Tibial nerve (tissue), 4 donors: ENCODE measurements at regions not wholly inside any gene's neighbourhood (a gene's known extent, or its start where the extent isn't known, plus 50 kb on each side); places are given as distances from the start of the nearest gene placed in this dataset.
A peak's percentile ranks its signal among the peaks of the same experiment; 100 is the strongest.

Source experiments
- DNase-seq, 2 donors: peaks; one replicate each; pipeline ENCODE4 v3.0.0-alpha.2; 2019; ENCODE audit warnings: low spot score in 2 of 2
- H3K27ac ChIP-seq, 4 donors: fragments of 200-600 bp; sonication (generic) in 3 of 4; one replicate each; pipeline ENCODE4 v1.5.1; 2017 to 2019; ENCODE audit warnings: mild to moderate bottlenecking in 1 of 4
- H3K27me3 ChIP-seq, 2 donors: fragments of 200-600 bp; sonication (generic) in 1 of 2; one replicate each; pipeline versions ENCODE4 v1.5.1 to v1.6.0; 2017 to 2019
- H3K36me3 ChIP-seq, 3 donors: fragments of 200-600 bp; sonication (generic); one replicate each; pipeline ENCODE4 v1.5.1; 2018 to 2019
- H3K4me1 ChIP-seq, 4 donors: fragments of 200-600 bp; sonication (generic) in 3 of 4; one replicate each; pipeline ENCODE4 v1.5.1; 2017 to 2019
- H3K4me3 ChIP-seq, 4 donors: fragments of 200-600 bp; sonication (generic) in 3 of 4; one replicate each; pipeline ENCODE4 v1.5.1; 2017 to 2019; ENCODE audit warnings: mild to moderate bottlenecking in 1 of 4, moderate library complexity in 1 of 4
- H3K9me3 ChIP-seq, 4 donors: fragments of 200-600 bp; sonication (generic) in 3 of 4; one replicate each; pipeline ENCODE4 v1.5.1; 2017 to 2019
- EP300 ChIP-seq, 2 donors: sonication (generic); formaldehyde crosslinking; IDR thresholded peaks; one replicate each; pipeline ENCODE4 v1.6.1; 2017; ENCODE audit warnings: antibody characterized with exemption in 2 of 2, mild to moderate bottlenecking in 1 of 2
- POLR2A ChIP-seq, 2 donors: fragments of 450-650 bp; IDR thresholded peaks; one replicate each; pipeline ENCODE4 v1.6.1; 2017; ENCODE audit warnings: antibody characterized with exemption in 2 of 2, mild to moderate bottlenecking in 2 of 2, moderate library complexity in 2 of 2
- WGBS, 2 donors: methylation state at CpG; one replicate each; pipeline ENCODE4 v1.1.5; 2018; 5-methylcytosine and 5-hydroxymethylcytosine counted together
- TF ChIP-seq, protein P1 (sequence below), 5 experiments: fragments of 200-600 bp in 3 of 5; fragments of 450-650 bp in 2 of 5; sonication (generic) in 3 of 5; IDR thresholded peaks; one replicate each; pipeline ENCODE4 v1.5.1; 2016 to 2019; ENCODE audit warnings: antibody characterized with exemption in 5 of 5, mild to moderate bottlenecking in 3 of 5, moderate library complexity in 2 of 5

DNA sequence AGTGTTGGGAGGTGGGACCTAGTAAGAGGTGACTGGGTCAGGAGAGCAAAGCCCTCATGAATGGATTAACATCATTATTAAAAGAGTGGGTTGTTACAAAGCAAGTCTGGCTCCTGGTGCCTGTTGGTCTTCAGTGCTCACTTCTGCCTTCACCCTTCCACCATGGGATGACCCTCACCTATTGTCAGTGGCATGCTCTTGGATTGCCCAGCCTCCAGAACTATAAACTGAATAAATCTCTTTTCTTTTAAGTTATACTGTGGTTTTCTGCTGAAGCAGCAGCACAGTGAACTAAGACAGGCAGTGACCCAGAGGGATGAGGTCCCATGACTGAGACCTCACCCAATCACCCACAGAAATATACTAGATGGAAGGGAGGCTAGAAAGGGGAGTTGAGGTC lies 57.5 kb upstream of the ATL2 start:
- Histone ChIP-seq H3K4me3 (no peak overlapping the region), H3K27me3 (no peaks in the 10 kb centered on the region), H3K36me3 (no peaks in the 10 kb centered on the region), H3K27ac (no peak overlapping the region), H3K9me3 (no peaks in the 10 kb centered on the region), H3K4me1 (peaks cover 0 to 23% (median 4%) of the 10 kb centered on the region in 4 donors)
- no peak for DNase-seq
- TF ChIP-seq POLR2A (IDR thresholded peaks at IDR 0.05), result no peak
- no peak for TF ChIP-seq EP300 (IDR thresholded peaks at IDR 0.05)
- TF ChIP-seq, protein P1, sequence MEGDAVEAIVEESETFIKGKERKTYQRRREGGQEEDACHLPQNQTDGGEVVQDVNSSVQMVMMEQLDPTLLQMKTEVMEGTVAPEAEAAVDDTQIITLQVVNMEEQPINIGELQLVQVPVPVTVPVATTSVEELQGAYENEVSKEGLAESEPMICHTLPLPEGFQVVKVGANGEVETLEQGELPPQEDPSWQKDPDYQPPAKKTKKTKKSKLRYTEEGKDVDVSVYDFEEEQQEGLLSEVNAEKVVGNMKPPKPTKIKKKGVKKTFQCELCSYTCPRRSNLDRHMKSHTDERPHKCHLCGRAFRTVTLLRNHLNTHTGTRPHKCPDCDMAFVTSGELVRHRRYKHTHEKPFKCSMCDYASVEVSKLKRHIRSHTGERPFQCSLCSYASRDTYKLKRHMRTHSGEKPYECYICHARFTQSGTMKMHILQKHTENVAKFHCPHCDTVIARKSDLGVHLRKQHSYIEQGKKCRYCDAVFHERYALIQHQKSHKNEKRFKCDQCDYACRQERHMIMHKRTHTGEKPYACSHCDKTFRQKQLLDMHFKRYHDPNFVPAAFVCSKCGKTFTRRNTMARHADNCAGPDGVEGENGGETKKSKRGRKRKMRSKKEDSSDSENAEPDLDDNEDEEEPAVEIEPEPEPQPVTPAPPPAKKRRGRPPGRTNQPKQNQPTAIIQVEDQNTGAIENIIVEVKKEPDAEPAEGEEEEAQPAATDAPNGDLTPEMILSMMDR (IDR thresholded peaks at IDR 0.05), result no peak

DNA sequence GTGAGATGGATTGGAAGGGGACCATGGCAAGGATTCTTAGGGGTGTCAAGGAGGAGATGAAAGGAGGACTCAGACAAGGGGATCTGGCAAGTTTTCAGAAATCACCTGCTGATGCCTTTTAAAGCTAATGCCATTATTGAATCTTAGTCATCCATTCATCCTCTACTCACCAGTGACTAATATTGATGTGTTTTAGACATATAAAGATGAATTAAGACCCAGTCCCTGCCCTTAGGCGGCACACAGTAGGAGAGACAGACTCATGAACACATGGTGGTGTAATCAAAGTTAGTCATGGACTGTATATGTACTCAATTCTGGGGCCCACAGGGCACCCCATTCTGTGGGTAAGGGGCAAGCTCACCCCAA lies 56.5 kb upstream of the ATL2 start:
- DNase-seq, result no peak
- H3K9me3 ChIP-seq, result no peaks in the 10 kb centered on the region
- WGBS, 2 donors, result 88 to 95% methylated on average over 1 of the region's 1 CpG
- TF ChIP-seq POLR2A (IDR thresholded peaks at IDR 0.05), result no peak
- no peak for TF ChIP-seq EP300 (IDR thresholded peaks at IDR 0.05)
- TF ChIP-seq, protein P1 (IDR thresholded peaks at IDR 0.05), result no peak
- H3K4me3 ChIP-seq, result no peak overlapping the region
- no peaks in the 10 kb centered on the region for H3K27me3 ChIP-seq
- peaks cover 0 to 26% (median 4%) of the 10 kb centered on the region in 4 donors for H3K4me1 ChIP-seq
- no peak overlapping the region for H3K27ac ChIP-seq
- H3K36me3 ChIP-seq, result no peaks in the 10 kb centered on the region

DNA sequence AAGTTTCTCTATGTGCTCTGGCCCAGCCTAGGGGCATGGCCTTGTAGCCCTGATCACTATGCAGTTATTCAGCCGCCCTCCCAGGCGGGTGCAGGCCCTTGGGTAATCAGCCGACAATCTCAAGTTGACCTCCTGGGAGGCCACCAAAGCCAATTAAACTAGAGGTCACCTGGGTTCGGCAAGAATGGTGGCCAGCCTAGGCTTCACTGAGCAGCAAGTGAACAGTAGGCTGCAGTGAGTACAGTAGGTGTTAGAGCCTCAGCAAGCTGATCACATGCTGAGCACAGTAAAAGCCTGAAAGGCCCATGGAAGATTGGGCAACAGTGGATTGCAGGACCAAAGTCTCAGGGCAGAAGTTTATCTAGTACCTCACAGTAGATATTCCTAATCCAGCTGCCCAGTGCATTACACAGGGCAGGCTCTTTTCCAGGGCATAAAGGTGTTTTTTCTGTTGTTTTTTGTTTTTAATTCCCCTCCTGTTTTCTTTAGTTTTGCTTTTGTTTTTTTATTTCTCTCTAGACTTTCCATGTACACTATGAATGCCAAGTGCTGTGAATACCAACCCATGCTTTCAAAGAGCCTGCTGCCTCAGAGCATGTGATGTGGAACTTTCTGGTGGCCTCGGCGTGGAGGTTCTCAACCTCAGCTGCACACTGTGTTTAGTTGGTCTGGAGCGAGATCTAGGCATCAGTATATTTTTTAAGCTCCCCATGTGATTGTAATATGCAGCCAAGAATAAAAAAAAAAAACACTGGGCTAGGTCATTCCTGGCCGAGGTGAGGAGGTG lies 55.9 kb upstream of the ATL2 start:
- no peaks in the 10 kb centered on the region for H3K36me3 ChIP-seq
- no peaks in the 10 kb centered on the region for H3K27me3 ChIP-seq
- WGBS, 2 donors, result 64 to 65% methylated on average over 8 of the region's 8 CpGs
- no peak overlapping the region for H3K27ac ChIP-seq
- peak in 1 of 2 donors; percentile 20 for DNase-seq
- H3K4me1 ChIP-seq, result peaks cover 0 to 28% (median 4%) of the 10 kb centered on the region in 4 donors
- no peaks in the 10 kb centered on the region for H3K9me3 ChIP-seq
- TF ChIP-seq, protein P1 (IDR thresholded peaks at IDR 0.05), result no peak
- peak in 1 of 2 donors; percentile 48 for TF ChIP-seq EP300 (IDR thresholded peaks at IDR 0.05)
- no peak overlapping the region for H3K4me3 ChIP-seq

DNA sequence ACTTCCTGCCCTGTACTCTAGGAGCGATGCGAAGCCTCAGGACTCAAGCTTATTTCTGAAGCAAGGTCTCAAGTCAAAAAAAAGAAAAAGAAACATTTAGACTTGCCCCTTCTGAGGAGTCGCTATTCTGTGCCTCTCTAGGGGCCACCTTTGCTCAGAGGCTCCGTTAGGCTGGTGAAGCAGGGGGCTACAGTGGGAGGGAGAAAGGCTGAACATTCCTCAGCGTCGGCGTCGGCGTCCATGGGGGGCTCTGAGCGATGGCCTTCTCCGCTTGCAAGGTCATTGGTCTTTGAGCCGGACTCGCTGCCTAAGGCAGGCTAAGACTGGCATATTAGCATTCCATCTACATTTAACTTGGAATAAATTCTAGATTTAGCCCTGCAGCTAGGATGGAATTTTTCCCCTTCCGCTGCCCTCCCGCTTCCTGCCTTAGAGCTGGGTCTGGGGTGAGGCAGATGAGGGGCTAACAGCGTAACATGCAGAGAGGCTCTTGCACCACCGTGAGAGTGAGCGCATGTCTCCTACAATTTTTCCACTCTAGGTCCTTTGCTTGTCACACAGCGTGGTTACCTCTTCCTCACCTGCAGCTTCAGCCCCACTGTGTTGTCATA lies 53.6 kb upstream of the ATL2 start:
- WGBS, 2 donors, result 55 to 64% methylated on average over 18 to 19 of the region's 19 CpGs
- no peak overlapping the region for H3K4me3 ChIP-seq
- H3K27me3 ChIP-seq, result no peaks in the 10 kb centered on the region
- DNase-seq, result no peak
- H3K36me3 ChIP-seq, result no peaks in the 10 kb centered on the region
- H3K4me1 ChIP-seq, result peaks cover 0 to 31% (median 4%) of the 10 kb centered on the region in 4 donors
- no peak overlapping the region for H3K27ac ChIP-seq
- TF ChIP-seq, protein P1 (IDR thresholded peaks at IDR 0.05), result no peak
- no peak for TF ChIP-seq POLR2A (IDR thresholded peaks at IDR 0.05)
- TF ChIP-seq EP300 (IDR thresholded peaks at IDR 0.05), result no peak
- H3K9me3 ChIP-seq, result no peaks in the 10 kb centered on the region

DNA sequence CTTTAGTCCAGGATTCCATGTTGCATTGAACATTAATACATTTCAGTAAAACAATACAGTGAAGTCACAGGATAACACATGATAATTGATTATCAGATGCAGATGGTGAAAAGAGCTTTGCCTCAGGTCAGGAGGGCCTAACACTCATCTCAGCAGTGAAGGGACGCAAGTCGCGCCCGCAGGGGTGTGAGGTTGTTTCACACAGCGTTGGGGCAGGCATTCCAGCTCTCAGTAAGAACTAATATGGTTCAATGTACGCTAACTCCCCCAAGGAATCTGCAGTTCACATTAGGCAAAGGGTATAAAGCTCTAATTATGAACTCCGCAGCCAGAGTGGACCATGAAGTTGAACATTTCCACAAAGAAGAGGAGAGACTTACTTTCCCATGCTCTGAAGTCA lies 53.1 kb upstream of the ATL2 start:
- H3K27me3 ChIP-seq, result no peaks in the 10 kb centered on the region

More for the DNA sequence above, 53.1 kb upstream of the ATL2 start:
- TF ChIP-seq EP300 (IDR thresholded peaks at IDR 0.05), result no peak
- TF ChIP-seq, protein P1 (IDR thresholded peaks at IDR 0.05), result no peak
- no peaks in the 10 kb centered on the region for H3K9me3 ChIP-seq
- WGBS, 2 donors, result 89 to 92% methylated on average over 7 of the region's 7 CpGs
- no peak overlapping the region for H3K4me3 ChIP-seq
- no peak for DNase-seq
- H3K4me1 ChIP-seq, result peaks cover 0 to 31% (median 4%) of the 10 kb centered on the region in 4 donors
- H3K27ac ChIP-seq, result no peak overlapping the region
- no peaks in the 10 kb centered on the region for H3K36me3 ChIP-seq
